OCI-LY7 (cell line): ENCODE measurements at regions not wholly inside any gene's neighbourhood (a gene's known extent, or its start where the extent isn't known, plus 50 kb on each side); places are given as distances from the start of the nearest gene placed in this dataset.
"Not testable (repeated sequence)": the region's sequence is repeated elsewhere in the genome, so short reads cannot be mapped to it uniquely, and the experiment has no call there.

Source experiments
- BruUV-seq: library from RNA; stranded (reverse); fragments of 400-500 nt; replicated peaks from 2 replicates; lab custom pipeline; 2021; lab: Mats Ljungman, UMichigan
- CTCF ChIA-PET: fragments of 300-600 bp; sonication (Branson Sonifier 250); formaldehyde crosslinking; loops from one replicate; lab custom pipeline; 2022; ENCODE audit warnings: antibody characterized with exemption; ENCODE audit not compliant: unreplicated experiment; lab: Charles Lee
- POLR2A ChIA-PET: fragments of 300-600 bp; sonication (Branson Sonifier 250); formaldehyde crosslinking; loops from one replicate; lab custom pipeline; 2022; ENCODE audit warnings: antibody characterized with exemption; lab: Charles Lee
- DNase-seq: peaks from one replicate; pipeline ENCODE4 v3.0.0-alpha.2; 2015; ENCODE audit warnings: low spot score
- H2AFZ ChIP-seq: fragments of 200-600 bp; sonication (generic), shearing (Covaris generic); 2 replicates; pipeline ENCODE4 v1.6.1; 2014; ENCODE audit warnings: mild to moderate bottlenecking, antibody characterized with exemption, low read length, moderate library complexity
- H3K27ac ChIP-seq: fragments of 200-600 bp; sonication (generic); 2 replicates; pipeline ENCODE4 v1.5.1; 2014; ENCODE audit warnings: mixed run types, low read depth, mild to moderate bottlenecking, moderate library complexity, low read length, inconsistent platforms; ENCODE audit not compliant: poor library complexity, severe bottlenecking
- H3K36me3 ChIP-seq: fragments of 200-600 bp; sonication (generic); 2 replicates; pipeline ENCODE4 v1.6.1; 2014; ENCODE audit warnings: mild to moderate bottlenecking, antibody characterized with exemption, low read length, moderate library complexity, mixed read lengths; ENCODE audit not compliant: insufficient read depth
- H3K4me1 ChIP-seq: fragments of 200-600 bp; sonication (generic); 2 replicates; pipeline ENCODE4 v1.5.1; 2014; ENCODE audit warnings: mild to moderate bottlenecking, low read length; ENCODE audit not compliant: insufficient read depth, poor library complexity, severe bottlenecking
- H3K4me2 ChIP-seq: fragments of 200-600 bp; sonication (generic); 2 replicates; pipeline ENCODE4 v1.6.1; 2014; ENCODE audit warnings: mild to moderate bottlenecking, low read length
- H3K4me3 ChIP-seq: fragments of 200-600 bp; sonication (generic); 2 replicates; pipeline ENCODE4 v1.5.1; 2014; ENCODE audit warnings: mild to moderate bottlenecking, low read depth, low read length; ENCODE audit not compliant: poor library complexity, severe bottlenecking
- H3K79me2 ChIP-seq: fragments of 200-600 bp; sonication (generic); 2 replicates; pipeline ENCODE4 v1.6.1; 2016; ENCODE audit warnings: low read depth, mild to moderate bottlenecking, low read length, moderate library complexity, mixed read lengths; ENCODE audit not compliant: insufficient read depth
- H3K9me2 ChIP-seq: fragments of 200-600 bp; sonication (generic); 2 replicates; pipeline ENCODE4 v1.6.1; 2016; ENCODE audit warnings: mild to moderate bottlenecking, low read length, mixed read lengths; ENCODE audit not compliant: insufficient read depth
- H3K9me3 ChIP-seq: fragments of 200-600 bp; sonication (generic); 2 replicates; pipeline ENCODE4 v1.6.1; 2014; ENCODE audit warnings: mild to moderate bottlenecking, mixed run types, low read length, mixed read lengths
- H4K20me1 ChIP-seq: fragments of 200-600 bp; sonication (generic); 2 replicates; pipeline ENCODE4 v1.6.1; 2014; ENCODE audit warnings: mild to moderate bottlenecking, antibody characterized with exemption, low read length, moderate library complexity, mixed read lengths; ENCODE audit not compliant: insufficient read depth
- CTCF ChIP-seq: fragments of 200-600 bp; sonication (generic); conservative IDR thresholded peaks from 2 replicates; pipeline ENCODE4 v1.5.1; 2014; ENCODE audit warnings: mild to moderate bottlenecking, antibody characterized with exemption, low read length, moderate library complexity, mixed read lengths
- EZH2phosphoT487 ChIP-seq: fragments of 200-600 bp; sonication (generic); IDR thresholded peaks from 2 replicates; pipeline ENCODE4 v1.6.1; 2018; ENCODE audit warnings: low read depth, borderline replicate concordance, mild to moderate bottlenecking, mixed run types, antibody characterized with exemption, low read length, moderate library complexity, mixed read lengths
- intact Hi-C: fragments of 100-400 bp; cut with micrococcal nuclease; formaldehyde crosslinking; loops from one replicate; pipeline ENCODE4 v1.10.0; 2022; ENCODE audit not compliant: unreplicated experiment

GRCh38 chr15:59779110-59779509 is 90.0 kb upstream of the BNIP2 start:
- Histone ChIP-seq H3K79me2 (no peaks in the 10 kb centered on the region), H3K36me3 (no peaks in the 10 kb centered on the region), H3K4me1 (no peaks in the 10 kb centered on the region), H4K20me1 (no peaks in the 10 kb centered on the region), H3K9me3 (no peaks in the 10 kb centered on the region), H3K4me2 (no peak overlapping the region), H2AFZ (no peak overlapping the region), H3K4me3 (no peak overlapping the region), H3K27ac (no peak overlapping the region), H3K9me2 (no peaks in the 10 kb centered on the region)
- no peak for DNase-seq
- intact Hi-C loops: no loop called here
- ChIA-PET CTCF (no interaction called here), POLR2A (no interaction called here)
- no TSS peak for BruUV-seq
- TF ChIP-seq EZH2phosphoT487: no peak
- no peak for TF ChIP-seq CTCF

DNA sequence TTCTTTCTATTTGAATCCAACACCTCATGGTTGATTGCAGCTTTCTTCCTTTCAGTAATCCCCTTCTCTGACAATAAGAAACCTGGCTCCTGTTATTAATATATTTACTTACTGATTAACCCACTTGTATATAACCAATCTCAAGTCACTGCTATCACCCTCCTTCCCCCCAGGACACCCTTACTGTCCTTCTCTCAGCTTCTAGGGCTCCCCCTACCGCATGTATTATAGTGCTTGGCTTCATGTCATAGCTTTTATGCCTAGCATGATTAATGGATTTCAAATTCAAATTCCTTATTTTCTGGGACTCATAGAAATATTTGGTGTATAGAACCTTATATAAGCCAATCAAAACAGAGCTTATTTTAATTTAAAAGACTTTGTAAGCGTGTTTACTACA is 75.7 kb upstream of the BNIP2 start:
- Histone ChIP-seq H3K79me2 (no peaks in the 10 kb centered on the region), H3K27ac (no peak overlapping the region), H4K20me1 (no peaks in the 10 kb centered on the region), H3K36me3 (no peaks in the 10 kb centered on the region), H3K9me2 (no peaks in the 10 kb centered on the region), H3K9me3 (no peaks in the 10 kb centered on the region), H3K4me2 (no peak overlapping the region), H3K4me1 (no peaks in the 10 kb centered on the region), H2AFZ (no peak overlapping the region), H3K4me3 (no peak overlapping the region)
- BruUV-seq: no TSS peak
- intact Hi-C loops: no loop called here
- TF ChIP-seq CTCF (peak; percentile 51), EZH2phosphoT487 (no peak)
- ChIA-PET CTCF (no interaction called here), POLR2A (no interaction called here)
- no peak for DNase-seq

DNA sequence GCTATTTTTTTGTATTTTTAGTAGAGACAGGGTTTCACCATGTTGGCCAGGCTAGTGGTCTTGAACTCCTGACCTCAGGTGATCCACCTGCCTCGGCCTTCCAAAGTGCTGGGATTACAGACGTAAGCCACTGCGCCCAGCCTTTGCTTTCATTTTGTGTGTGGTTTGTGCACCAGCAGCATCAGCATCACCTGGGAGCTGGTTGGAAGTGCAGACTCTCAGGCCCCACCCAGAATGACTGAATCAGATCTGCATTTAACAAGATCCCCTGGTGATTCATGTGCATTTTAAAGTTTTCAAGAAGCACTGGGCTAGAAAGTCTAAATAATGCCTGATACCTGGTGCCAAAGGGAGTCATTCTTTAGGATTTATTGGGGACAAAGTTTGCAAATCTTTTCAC is 73.4 kb upstream of the BNIP2 start:
- Histone ChIP-seq H3K79me2 (no peaks in the 10 kb centered on the region), H3K36me3 (no peaks in the 10 kb centered on the region), H3K27ac (no peak overlapping the region), H3K9me2 (no peaks in the 10 kb centered on the region), H3K4me1 (no peaks in the 10 kb centered on the region), H3K4me2 (no peak overlapping the region), H2AFZ (no peak overlapping the region), H4K20me1 (no peaks in the 10 kb centered on the region), H3K9me3 (no peaks in the 10 kb centered on the region), H3K4me3 (no peak overlapping the region)
- POLR2A ChIA-PET: interaction anchor here (0.5 kb wide), 1 partner anchor 170 kb away, joined by 13 read pairs; no protein-coding TSS in a partner anchor
- intact Hi-C loops: no loop called here
- CTCF ChIA-PET: no interaction called here
- no TSS peak for BruUV-seq
- TF ChIP-seq EZH2phosphoT487: no peak
- no peak for TF ChIP-seq CTCF
- no peak for DNase-seq

GRCh38 chr15:59760256-59760655 is 71.1 kb upstream of the BNIP2 start:
- H3K4me2 ChIP-seq, H2AFZ ChIP-seq, H4K20me1 ChIP-seq, H3K9me3 ChIP-seq, intact Hi-C loops, H3K4me1 ChIP-seq, POLR2A ChIA-PET, H3K4me3 ChIP-seq, H3K27ac ChIP-seq, DNase-seq, H3K36me3 ChIP-seq, BruUV-seq, H3K9me2 ChIP-seq, CTCF ChIA-PET, H3K79me2 ChIP-seq: not testable (repeated sequence)
